Panc1 (cell line): ENCODE measurements at regions not wholly inside any gene's neighbourhood (a gene's known extent, or its start where the extent isn't known, plus 50 kb on each side); places are given as distances from the start of the nearest gene placed in this dataset.

Source experiments
- ATAC-seq: fragments of 200-7000 bp; cut with Tn5 transposase; 2 replicates; pipeline ENCODE4 v1.9.1; 2020; ENCODE audit warnings: mild to moderate bottlenecking, moderate library complexity
- BruUV-seq: library from RNA; stranded (reverse); fragments of 400-500 nt; replicated peaks from 2 replicates; lab custom pipeline; 2021; lab: Mats Ljungman, UMichigan
- CTCF ChIA-PET: fragments of 300-600 bp; sonication (Branson Sonifier 250); formaldehyde crosslinking; loops from one replicate; lab custom pipeline; 2022; ENCODE audit warnings: antibody characterized with exemption; lab: Charles Lee
- POLR2A ChIA-PET: fragments of 300-600 bp; sonication (Branson Sonifier 250); formaldehyde crosslinking; loops from one replicate; lab custom pipeline; 2022; ENCODE audit warnings: antibody characterized with exemption; lab: Charles Lee
- DNase-seq: peaks from one replicate; pipeline ENCODE4 v3.0.0-alpha.2; 2010; ENCODE audit warnings: low read depth, low spot score
- H3K27ac ChIP-seq: 2 replicates; pipeline ENCODE4 v1.5.1; 2011; ENCODE audit warnings: mild to moderate bottlenecking, low read length, inconsistent platforms
- H3K27me3 ChIP-seq: fragments of 200-500 bp; sonication (Bioruptor generic); 2 replicates; pipeline ENCODE4 v1.6.0; 2014; ENCODE audit warnings: low read length, inconsistent platforms; ENCODE audit not compliant: control insufficient read depth, insufficient read depth
- H3K36me3 ChIP-seq: fragments of 200-500 bp; sonication (Bioruptor generic); 2 replicates; pipeline ENCODE4 v1.5.1; 2014; ENCODE audit warnings: inconsistent platforms, mild to moderate bottlenecking, low read length, moderate library complexity; ENCODE audit not compliant: control insufficient read depth, insufficient read depth
- H3K4me1 ChIP-seq: 2 replicates; pipeline ENCODE4 v1.5.1; 2011; ENCODE audit warnings: inconsistent platforms, mild to moderate bottlenecking, low read length, moderate library complexity; ENCODE audit not compliant: control insufficient read depth, insufficient read depth
- H3K4me3 ChIP-seq, 2 experiments: 2 replicates each; pipeline ENCODE4 v1.5.1; 2011 to 2012; ENCODE audit warnings: low read depth in 2 of 2, low read length in 2 of 2, mild to moderate bottlenecking in 2 of 2, inconsistent platforms in 1 of 2, moderate library complexity in 1 of 2
- H3K9me3 ChIP-seq: fragments of 200-500 bp; sonication (Bioruptor generic); 2 replicates; pipeline ENCODE4 v1.5.1; 2014; ENCODE audit warnings: low read depth, mild to moderate bottlenecking, inconsistent platforms, low read length, moderate library complexity; ENCODE audit not compliant: control insufficient read depth, insufficient read depth
- POLR2AphosphoS5 ChIP-seq: IDR thresholded peaks from 2 replicates; pipeline ENCODE4 v1.6.1; 2012; ENCODE audit warnings: mild to moderate bottlenecking, low read depth, low read length, moderate library complexity
- SIN3A ChIP-seq: IDR thresholded peaks from 2 replicates; pipeline ENCODE4 v1.6.1; 2012; ENCODE audit warnings: low read depth, mild to moderate bottlenecking, low read length, moderate library complexity, borderline replicate concordance; ENCODE audit not compliant: insufficient read depth
- TCF7L2 ChIP-seq: IDR thresholded peaks from 2 replicates; pipeline ENCODE4 v1.6.1; 2011; ENCODE audit warnings: mild to moderate bottlenecking, low read depth, low read length, inconsistent platforms
- in situ Hi-C: cut with HindIII; loops from 2 replicates; pipeline ENCODE4 v1.10.0; 2016; ENCODE audit warnings: low sequenced_read_pairs, low pct_unique_long_range_greater_than_20kb
- intact Hi-C: fragments of 100-400 bp; cut with micrococcal nuclease; formaldehyde crosslinking; loops from one replicate; pipeline ENCODE4 v1.10.0; 2022; ENCODE audit not compliant: unreplicated experiment
- TF ChIP-seq, protein P1 (sequence below): fragments of 450-650 bp; IDR thresholded peaks from 2 replicates; pipeline ENCODE4 v1.5.1; 2017; ENCODE audit warnings: mild to moderate bottlenecking
- TF ChIP-seq, protein P2 (sequence below), 2 experiments: IDR thresholded peaks; 2 replicates each; pipeline ENCODE4 v1.6.1; 2011 to 2012; ENCODE audit warnings: low read depth in 2 of 2, control low read depth in 1 of 2, low read length in 1 of 2, mild to moderate bottlenecking in 1 of 2, moderate library complexity in 1 of 2; ENCODE audit not compliant: insufficient read depth in 1 of 2

DNA sequence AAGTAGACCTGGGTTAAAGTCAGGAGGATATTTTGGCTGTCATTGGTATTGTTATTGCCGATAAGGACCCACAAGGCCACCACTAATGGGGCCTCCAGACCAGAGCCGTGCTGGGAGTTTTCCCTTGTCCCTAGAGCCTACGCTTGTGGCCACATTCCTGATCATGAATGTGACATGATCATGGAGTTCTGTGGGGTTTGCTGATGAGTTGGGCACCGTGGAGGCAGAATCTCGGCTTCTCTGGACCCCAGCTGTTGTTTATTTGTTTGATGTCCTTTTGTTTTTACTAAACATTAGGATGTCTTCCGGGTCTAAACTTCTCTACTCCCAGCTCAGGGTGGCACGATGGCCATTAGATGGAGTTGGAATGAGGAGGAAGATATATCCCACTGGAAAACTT is 74.9 kb upstream of the TMPRSS2 start:
- Histone ChIP-seq H3K4me3 (no peak overlapping the region), H3K27me3 (no peaks in the 10 kb centered on the region), H3K9me3 (peaks cover 8% of the 10 kb centered on the region; the same call in 1 of the 2 replicates), H3K36me3 (no peaks in the 10 kb centered on the region), H3K4me1 (peaks cover 33% of the 10 kb centered on the region), H3K27ac (peak overlapping the region; percentile 82)
- in situ Hi-C loops (no loop called here), intact Hi-C loops (loop anchor here (10.0 kb wide), 1 partner anchor 58 kb away; no protein-coding TSS in a partner anchor)
- POLR2A ChIA-PET = no interaction called here
- DNase-seq (no peak), ATAC-seq (no peak; the same call in 1 of the 2 replicates)
- TF ChIP-seq TCF7L2 (no peak), SIN3A (no peak), POLR2AphosphoS5 (no peak)
- TF ChIP-seq, protein P1, sequence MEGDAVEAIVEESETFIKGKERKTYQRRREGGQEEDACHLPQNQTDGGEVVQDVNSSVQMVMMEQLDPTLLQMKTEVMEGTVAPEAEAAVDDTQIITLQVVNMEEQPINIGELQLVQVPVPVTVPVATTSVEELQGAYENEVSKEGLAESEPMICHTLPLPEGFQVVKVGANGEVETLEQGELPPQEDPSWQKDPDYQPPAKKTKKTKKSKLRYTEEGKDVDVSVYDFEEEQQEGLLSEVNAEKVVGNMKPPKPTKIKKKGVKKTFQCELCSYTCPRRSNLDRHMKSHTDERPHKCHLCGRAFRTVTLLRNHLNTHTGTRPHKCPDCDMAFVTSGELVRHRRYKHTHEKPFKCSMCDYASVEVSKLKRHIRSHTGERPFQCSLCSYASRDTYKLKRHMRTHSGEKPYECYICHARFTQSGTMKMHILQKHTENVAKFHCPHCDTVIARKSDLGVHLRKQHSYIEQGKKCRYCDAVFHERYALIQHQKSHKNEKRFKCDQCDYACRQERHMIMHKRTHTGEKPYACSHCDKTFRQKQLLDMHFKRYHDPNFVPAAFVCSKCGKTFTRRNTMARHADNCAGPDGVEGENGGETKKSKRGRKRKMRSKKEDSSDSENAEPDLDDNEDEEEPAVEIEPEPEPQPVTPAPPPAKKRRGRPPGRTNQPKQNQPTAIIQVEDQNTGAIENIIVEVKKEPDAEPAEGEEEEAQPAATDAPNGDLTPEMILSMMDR = no peak
- TF ChIP-seq, protein P2, sequence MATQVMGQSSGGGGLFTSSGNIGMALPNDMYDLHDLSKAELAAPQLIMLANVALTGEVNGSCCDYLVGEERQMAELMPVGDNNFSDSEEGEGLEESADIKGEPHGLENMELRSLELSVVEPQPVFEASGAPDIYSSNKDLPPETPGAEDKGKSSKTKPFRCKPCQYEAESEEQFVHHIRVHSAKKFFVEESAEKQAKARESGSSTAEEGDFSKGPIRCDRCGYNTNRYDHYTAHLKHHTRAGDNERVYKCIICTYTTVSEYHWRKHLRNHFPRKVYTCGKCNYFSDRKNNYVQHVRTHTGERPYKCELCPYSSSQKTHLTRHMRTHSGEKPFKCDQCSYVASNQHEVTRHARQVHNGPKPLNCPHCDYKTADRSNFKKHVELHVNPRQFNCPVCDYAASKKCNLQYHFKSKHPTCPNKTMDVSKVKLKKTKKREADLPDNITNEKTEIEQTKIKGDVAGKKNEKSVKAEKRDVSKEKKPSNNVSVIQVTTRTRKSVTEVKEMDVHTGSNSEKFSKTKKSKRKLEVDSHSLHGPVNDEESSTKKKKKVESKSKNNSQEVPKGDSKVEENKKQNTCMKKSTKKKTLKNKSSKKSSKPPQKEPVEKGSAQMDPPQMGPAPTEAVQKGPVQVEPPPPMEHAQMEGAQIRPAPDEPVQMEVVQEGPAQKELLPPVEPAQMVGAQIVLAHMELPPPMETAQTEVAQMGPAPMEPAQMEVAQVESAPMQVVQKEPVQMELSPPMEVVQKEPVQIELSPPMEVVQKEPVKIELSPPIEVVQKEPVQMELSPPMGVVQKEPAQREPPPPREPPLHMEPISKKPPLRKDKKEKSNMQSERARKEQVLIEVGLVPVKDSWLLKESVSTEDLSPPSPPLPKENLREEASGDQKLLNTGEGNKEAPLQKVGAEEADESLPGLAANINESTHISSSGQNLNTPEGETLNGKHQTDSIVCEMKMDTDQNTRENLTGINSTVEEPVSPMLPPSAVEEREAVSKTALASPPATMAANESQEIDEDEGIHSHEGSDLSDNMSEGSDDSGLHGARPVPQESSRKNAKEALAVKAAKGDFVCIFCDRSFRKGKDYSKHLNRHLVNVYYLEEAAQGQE (IDR thresholded peaks at IDR 0.05; ENCODE audit: insufficient read depth in 1 of 2, low read depth in 2 of 2, low read length in 1 of 2) = no peak
- CTCF ChIA-PET = no interaction called here
- BruUV-seq = no TSS peak

DNA sequence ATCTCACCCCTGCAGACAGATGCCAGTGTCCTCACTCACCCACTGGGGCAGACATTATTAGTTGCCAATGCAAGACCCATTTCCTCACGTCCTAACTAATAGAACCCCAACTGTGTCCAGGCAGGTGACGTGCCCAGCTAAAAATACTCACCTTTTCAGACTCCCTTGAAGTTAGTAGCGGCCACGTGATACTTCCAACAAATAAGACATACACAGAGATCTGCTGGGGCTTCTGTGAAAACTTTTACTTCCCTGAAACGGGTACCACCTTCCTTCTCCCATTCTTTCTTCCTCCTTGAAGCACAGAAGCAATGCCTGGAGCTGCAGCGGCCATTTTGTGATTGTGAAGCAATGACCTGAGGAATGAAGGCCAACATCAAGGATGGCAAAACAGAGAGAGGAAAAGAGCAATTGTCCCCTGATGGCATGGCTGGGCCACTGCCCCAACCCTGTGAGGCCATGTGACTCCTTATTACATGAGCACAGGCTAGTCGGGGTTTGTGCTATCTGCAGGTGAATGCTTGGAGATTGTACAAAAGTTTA is 74.4 kb upstream of the TMPRSS2 start:
- H3K27ac ChIP-seq = peak overlapping the region; percentile 82
- POLR2A ChIA-PET = no interaction called here
- peaks cover 13% of the 10 kb centered on the region; the same call in 1 of the 2 replicates for H3K9me3 ChIP-seq
- no TSS peak for BruUV-seq
- H3K4me3 ChIP-seq = no peak overlapping the region
- peaks cover 33% of the 10 kb centered on the region for H3K4me1 ChIP-seq
- no peaks in the 10 kb centered on the region for H3K27me3 ChIP-seq
- CTCF ChIA-PET = interaction anchor here (0.6 kb wide), 2 partner anchors 94 to 461 kb away, joined by 3 read pairs; no protein-coding TSS in a partner anchor
- no peaks in the 10 kb centered on the region for H3K36me3 ChIP-seq
- in situ Hi-C loops = no loop called here
- TF ChIP-seq, protein P1 = no peak
- TF ChIP-seq SIN3A (no peak), POLR2AphosphoS5 (no peak), TCF7L2 (no peak)
- TF ChIP-seq, protein P2 (IDR thresholded peaks at IDR 0.05; ENCODE audit: insufficient read depth in 1 of 2, low read depth in 2 of 2, low read length in 1 of 2) = no peak
- intact Hi-C loops = loop anchor here (10.0 kb wide), 1 partner anchor 58 kb away; no protein-coding TSS in a partner anchor
- DNase-seq (no peak), ATAC-seq (no peak)
